ENCODE measurements at regions not wholly inside any gene's neighbourhood (a gene's known extent, or its start where the extent isn't known, plus 50 kb on each side); places are given as distances from the start of the nearest gene placed in this dataset.

- TF ChIP-seq ZNF70 (CRISPR knock-in tag; IDR thresholded peaks at IDR 0.05) (no peak), ESRRG (CRISPR knock-in tag; IDR thresholded peaks at IDR 0.05) (no peak), POU6F1 (CRISPR knock-in tag; IDR thresholded peaks at IDR 0.05; ENCODE audit: borderline replicate concordance, low read depth) (no peak), CSRNP3 (CRISPR knock-in tag; IDR thresholded peaks at IDR 0.05) (no peak), ARNTL (CRISPR knock-in tag; IDR thresholded peaks at IDR 0.05; ENCODE audit: borderline replicate concordance, low read depth) (no peak), TOX (CRISPR knock-in tag; IDR thresholded peaks at IDR 0.05; ENCODE audit: borderline replicate concordance) (no peak), ZNF565 (CRISPR knock-in tag; conservative IDR thresholded peaks at IDR 0.05; ENCODE audit: low read depth) (no peak), ZFP3 (CRISPR knock-in tag; IDR thresholded peaks at IDR 0.05) (no peak), SNAI2 (CRISPR knock-in tag; IDR thresholded peaks at IDR 0.05) (no peak), TCF4 (CRISPR knock-in tag; IDR thresholded peaks at IDR 0.05; ENCODE audit: borderline replicate concordance) (no peak)
- no peak for ATAC-seq
Observed at GRCh38 chr3:130569461-130570365, 52.7 kb downstream of the COL6A6 start.

GRCh38 chr3:130572769-130573168, 55.8 kb downstream of the COL6A6 start:
- no peak for ATAC-seq
- TF ChIP-seq ZC3H10 (CRISPR knock-in tag; IDR thresholded peaks at IDR 0.05) (no peak), SNAI2 (CRISPR knock-in tag; IDR thresholded peaks at IDR 0.05) (no peak), ZFP30 (CRISPR knock-in tag; IDR thresholded peaks at IDR 0.05) (no peak), ZNF565 (CRISPR knock-in tag; conservative IDR thresholded peaks at IDR 0.05; ENCODE audit: low read depth) (no peak), ZNF8 (CRISPR knock-in tag; IDR thresholded peaks at IDR 0.05) (no peak), PPARA (CRISPR knock-in tag; IDR thresholded peaks at IDR 0.05; ENCODE audit: borderline replicate concordance) (no peak), ISL1 (CRISPR knock-in tag; IDR thresholded peaks at IDR 0.05) (no peak), CREB5 (CRISPR knock-in tag; IDR thresholded peaks at IDR 0.05; ENCODE audit: low read depth) (no peak), GLIS3 (CRISPR knock-in tag; IDR thresholded peaks at IDR 0.05) (no peak), TSHZ2 (CRISPR knock-in tag; IDR thresholded peaks at IDR 0.05) (no peak), POU6F1 (CRISPR knock-in tag; IDR thresholded peaks at IDR 0.05; ENCODE audit: borderline replicate concordance, low read depth) (no peak), CSDC2 (CRISPR knock-in tag; IDR thresholded peaks at IDR 0.05) (no peak), CSRNP3 (CRISPR knock-in tag; IDR thresholded peaks at IDR 0.05) (no peak), ESRRG (CRISPR knock-in tag; IDR thresholded peaks at IDR 0.05) (no peak), RARB (CRISPR knock-in tag; IDR thresholded peaks at IDR 0.05) (no peak), TCF4 (CRISPR knock-in tag; IDR thresholded peaks at IDR 0.05; ENCODE audit: borderline replicate concordance) (no peak)
